ENCODE measurements at regions not wholly inside any gene's neighbourhood (a gene's known extent, or its start where the extent isn't known, plus 50 kb on each side); places are given as distances from the start of the nearest gene placed in this dataset.
A peak's percentile ranks its signal among the peaks of the same experiment; 100 is the strongest.

DNA sequence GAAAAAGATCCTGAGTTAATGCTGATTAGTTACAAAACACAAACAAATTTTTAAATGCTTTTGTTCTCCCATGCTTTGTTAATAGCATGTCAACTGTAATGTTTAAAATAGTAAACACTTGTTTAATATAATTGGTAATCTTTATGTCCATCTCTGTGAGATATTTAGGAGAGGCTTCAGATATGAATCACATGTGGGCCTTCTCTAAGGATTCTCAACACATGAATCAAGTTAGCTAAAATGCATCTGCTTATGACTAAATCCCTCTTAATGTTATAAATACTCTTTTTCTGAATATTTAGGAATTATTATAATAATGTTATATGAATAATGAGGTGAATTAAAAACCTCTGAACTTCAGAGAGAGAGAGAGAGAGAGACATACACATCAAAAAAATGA is 345.9 kb upstream of the MANEA start:
- Histone ChIP-seq H3K9ac (ENCODE audit: low read length) (no peak overlapping the region), H3K27me3 (ENCODE audit: control insufficient read depth in 1 of 2, insufficient read depth in 1 of 2, low read length in 2 of 2) (no peaks in the 10 kb centered on the region), H3K4me2 (ENCODE audit: low read length, poor library complexity, severe bottlenecking) (no peak overlapping the region), H2BK12ac (ENCODE audit: low read length in 2 of 2) (no peak overlapping the region), H3K4ac (ENCODE audit: low read depth in 1 of 2, low read length in 2 of 2) (no peak overlapping the region), H4K91ac (ENCODE audit: low read length) (no peak overlapping the region), H3K23ac (ENCODE audit: low read length in 2 of 2) (no peak overlapping the region), H3K36me3 (ENCODE audit: control insufficient read depth in 1 of 2, insufficient read depth in 2 of 2, low read depth in 1 of 2, low read length in 2 of 2) (no peaks in the 10 kb centered on the region), H3K9me3 (ENCODE audit: control insufficient read depth, low read length) (no peaks in the 10 kb centered on the region), H4K8ac (ENCODE audit: low read length) (no peak overlapping the region), H3K4me3 (ENCODE audit: insufficient read depth in 1 of 2, low read depth in 1 of 2, low read length in 2 of 2) (no peak overlapping the region), H2BK120ac (ENCODE audit: low read depth, low read length) (no peak overlapping the region), H3K27ac (ENCODE audit: low read length, poor library complexity, severe bottlenecking) (no peak overlapping the region), H3K14ac (ENCODE audit: low read length in 2 of 2) (no peak overlapping the region), H3K4me1 (ENCODE audit: control insufficient read depth, insufficient read depth, low read depth, low read length) (no peaks in the 10 kb centered on the region), H2AK5ac (ENCODE audit: low read length, severe bottlenecking) (no peak overlapping the region), H3K18ac (ENCODE audit: low read depth in 1 of 2, low read length in 2 of 2) (no peak overlapping the region), H2BK5ac (ENCODE audit: low read depth, low read length, poor library complexity, severe bottlenecking) (no peak overlapping the region), H2BK15ac (ENCODE audit: low read depth, poor library complexity, severe bottlenecking) (no peak overlapping the region), H3K79me1 (replicated peaks; ENCODE audit: low read length, poor library complexity, severe bottlenecking) (no peaks in the 10 kb centered on the region), H2AFZ (ENCODE audit: low read depth, low read length) (no peak overlapping the region)
- no peak for DNase-seq

DNA sequence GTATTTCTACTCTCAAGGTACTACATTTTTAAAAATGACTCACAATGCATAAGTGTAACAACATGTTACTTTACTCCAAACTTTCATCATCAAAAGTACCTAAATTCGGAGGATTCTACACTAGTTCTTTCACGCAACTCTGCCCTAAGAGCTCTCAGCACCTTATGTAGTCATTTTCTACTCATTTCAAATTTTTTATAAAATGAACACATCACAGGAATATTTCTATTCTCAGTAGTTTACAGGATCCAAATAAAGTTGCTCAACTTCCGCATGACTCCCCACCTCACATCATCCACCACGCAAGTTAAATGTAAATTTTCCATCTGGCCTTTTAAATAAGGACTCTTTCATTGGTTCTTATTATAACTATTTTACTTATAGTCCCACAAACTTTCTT is 344.9 kb upstream of the MANEA start:
- H3K27me3 ChIP-seq (ENCODE audit: control insufficient read depth in 1 of 2, insufficient read depth in 1 of 2, low read length in 2 of 2), result no peaks in the 10 kb centered on the region
- DNase-seq, result no peak
- H2BK5ac ChIP-seq (ENCODE audit: low read depth, low read length, poor library complexity, severe bottlenecking), result no peak overlapping the region
- no peak overlapping the region for H2AK5ac ChIP-seq (ENCODE audit: low read length, severe bottlenecking)
- H2AFZ ChIP-seq (ENCODE audit: low read depth, low read length), result no peak overlapping the region
- no peak overlapping the region for H3K18ac ChIP-seq (ENCODE audit: low read depth in 1 of 2, low read length in 2 of 2)
- no peak overlapping the region for H2BK15ac ChIP-seq (ENCODE audit: low read depth, poor library complexity, severe bottlenecking)
- no peak overlapping the region for H3K4me2 ChIP-seq (ENCODE audit: low read length, poor library complexity, severe bottlenecking)
- H3K9ac ChIP-seq (ENCODE audit: low read length), result peak overlapping the region; percentile 9
- no peak overlapping the region for H3K14ac ChIP-seq (ENCODE audit: low read length in 2 of 2)
- no peak overlapping the region for H3K27ac ChIP-seq (ENCODE audit: low read length, poor library complexity, severe bottlenecking)
- no peak overlapping the region for H2BK120ac ChIP-seq (ENCODE audit: low read depth, low read length)
- no peak overlapping the region for H2BK12ac ChIP-seq (ENCODE audit: low read length in 2 of 2)
- H3K23ac ChIP-seq (ENCODE audit: low read length in 2 of 2), result no peak overlapping the region
- H3K36me3 ChIP-seq (ENCODE audit: control insufficient read depth in 1 of 2, insufficient read depth in 2 of 2, low read depth in 1 of 2, low read length in 2 of 2), result no peaks in the 10 kb centered on the region
- WGBS, result 91% methylated on average over 3 of the region's 4 CpGs
- no peaks in the 10 kb centered on the region for H3K79me1 ChIP-seq (replicated peaks; ENCODE audit: low read length, poor library complexity, severe bottlenecking)
- no peak overlapping the region for H4K91ac ChIP-seq (ENCODE audit: low read length)
- no peaks in the 10 kb centered on the region for H3K9me3 ChIP-seq (ENCODE audit: control insufficient read depth, low read length)
- H3K4me1 ChIP-seq (ENCODE audit: control insufficient read depth, insufficient read depth, low read depth, low read length), result no peaks in the 10 kb centered on the region
- H3K4ac ChIP-seq (ENCODE audit: low read depth in 1 of 2, low read length in 2 of 2), result no peak overlapping the region
- H4K8ac ChIP-seq (ENCODE audit: low read length), result no peak overlapping the region
- peak overlapping the region in 1 of 2 experiments; percentile 2 for H3K4me3 ChIP-seq (ENCODE audit: insufficient read depth in 1 of 2, low read depth in 1 of 2, low read length in 2 of 2)

DNA sequence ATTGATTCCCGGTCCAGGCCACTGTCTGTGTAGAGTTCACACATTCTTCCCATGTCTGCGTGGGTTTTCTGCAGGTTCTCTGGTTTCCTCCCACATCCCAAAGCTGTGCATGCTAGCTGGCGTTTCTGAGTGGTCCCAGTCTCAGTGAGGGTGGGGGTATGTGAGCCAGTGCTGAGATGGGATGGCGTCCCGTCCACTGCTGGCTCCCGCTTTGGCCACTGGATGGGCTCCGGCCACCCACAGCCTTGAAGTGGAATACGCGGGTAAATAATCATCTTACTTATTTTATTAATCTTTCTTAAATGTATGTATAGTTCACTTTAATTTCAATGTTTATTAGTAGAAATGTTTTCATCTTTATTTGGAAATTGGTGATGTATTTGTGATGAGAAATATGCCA is 343.5 kb upstream of the MANEA start:
- no peak overlapping the region for H2AK5ac ChIP-seq (ENCODE audit: low read length, severe bottlenecking)
- no peak overlapping the region for H4K8ac ChIP-seq (ENCODE audit: low read length)
- H3K18ac ChIP-seq (ENCODE audit: low read depth in 1 of 2, low read length in 2 of 2), result no peak overlapping the region
- H3K79me1 ChIP-seq (replicated peaks; ENCODE audit: low read length, poor library complexity, severe bottlenecking), result no peaks in the 10 kb centered on the region
- no peak overlapping the region for H3K4ac ChIP-seq (ENCODE audit: low read depth in 1 of 2, low read length in 2 of 2)
- no peak overlapping the region for H3K23ac ChIP-seq (ENCODE audit: low read length in 2 of 2)
- H2BK5ac ChIP-seq (ENCODE audit: low read depth, low read length, poor library complexity, severe bottlenecking), result no peak overlapping the region
- no peak overlapping the region for H3K9ac ChIP-seq (ENCODE audit: low read length)
- H3K14ac ChIP-seq (ENCODE audit: low read length in 2 of 2), result no peak overlapping the region
- no peaks in the 10 kb centered on the region for H3K36me3 ChIP-seq (ENCODE audit: control insufficient read depth in 1 of 2, insufficient read depth in 2 of 2, low read depth in 1 of 2, low read length in 2 of 2)
- H3K4me1 ChIP-seq (ENCODE audit: control insufficient read depth, insufficient read depth, low read depth, low read length), result no peaks in the 10 kb centered on the region
- H3K4me3 ChIP-seq (ENCODE audit: insufficient read depth in 1 of 2, low read depth in 1 of 2, low read length in 2 of 2), result no peak overlapping the region
- H3K9me3 ChIP-seq (ENCODE audit: control insufficient read depth, low read length), result no peaks in the 10 kb centered on the region
- no peak overlapping the region for H3K4me2 ChIP-seq (ENCODE audit: low read length, poor library complexity, severe bottlenecking)
- H3K27me3 ChIP-seq (ENCODE audit: control insufficient read depth in 1 of 2, insufficient read depth in 1 of 2, low read length in 2 of 2), result no peaks in the 10 kb centered on the region
- no peak overlapping the region for H3K27ac ChIP-seq (ENCODE audit: low read length, poor library complexity, severe bottlenecking)
- H4K91ac ChIP-seq (ENCODE audit: low read length), result no peak overlapping the region
- peak overlapping the region in 1 of 2 experiments; percentile 39 for H2BK12ac ChIP-seq (ENCODE audit: low read length in 2 of 2)
- WGBS, result 84% methylated on average over 3 of the region's 9 CpGs
- no peak overlapping the region for H2BK15ac ChIP-seq (ENCODE audit: low read depth, poor library complexity, severe bottlenecking)
- no peak overlapping the region for H2AFZ ChIP-seq (ENCODE audit: low read depth, low read length)
- H2BK120ac ChIP-seq (ENCODE audit: low read depth, low read length), result no peak overlapping the region
- DNase-seq, result no peak

DNA sequence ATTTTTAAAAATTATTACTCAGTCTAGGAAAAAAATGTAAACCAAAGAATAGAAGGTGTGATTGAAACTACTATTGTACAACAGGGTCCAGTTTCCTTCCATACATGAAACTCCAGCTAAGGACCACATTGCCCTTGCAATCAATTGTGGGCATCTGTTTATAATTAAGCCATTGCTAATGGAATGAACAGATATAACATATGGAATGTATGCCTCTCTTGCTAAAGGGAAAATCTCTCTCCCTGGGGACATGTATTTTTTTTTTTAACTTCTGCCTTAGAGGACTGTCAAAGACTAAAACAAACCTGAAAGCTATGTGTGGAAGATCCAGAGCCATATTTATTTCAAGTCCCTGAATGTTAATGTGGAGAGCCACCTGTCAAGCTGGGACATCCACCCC is 336.8 kb upstream of the MANEA start:
- Histone ChIP-seq H2AFZ (ENCODE audit: low read depth, low read length) (no peak overlapping the region), H4K8ac (ENCODE audit: low read length) (no peak overlapping the region), H3K14ac (ENCODE audit: low read length in 2 of 2) (no peak overlapping the region), H2BK5ac (ENCODE audit: low read depth, low read length, poor library complexity, severe bottlenecking) (no peak overlapping the region), H3K9ac (ENCODE audit: low read length) (no peak overlapping the region), H3K4ac (ENCODE audit: low read depth in 1 of 2, low read length in 2 of 2) (no peak overlapping the region), H3K27me3 (ENCODE audit: control insufficient read depth in 1 of 2, insufficient read depth in 1 of 2, low read length in 2 of 2) (no peaks in the 10 kb centered on the region), H2BK15ac (ENCODE audit: low read depth, poor library complexity, severe bottlenecking) (no peak overlapping the region), H3K4me2 (ENCODE audit: low read length, poor library complexity, severe bottlenecking) (no peak overlapping the region), H3K79me1 (replicated peaks; ENCODE audit: low read length, poor library complexity, severe bottlenecking) (no peaks in the 10 kb centered on the region), H3K23ac (ENCODE audit: low read length in 2 of 2) (no peak overlapping the region), H3K4me1 (ENCODE audit: control insufficient read depth, insufficient read depth, low read depth, low read length) (no peaks in the 10 kb centered on the region), H2BK12ac (ENCODE audit: low read length in 2 of 2) (no peak overlapping the region), H3K36me3 (ENCODE audit: control insufficient read depth in 1 of 2, insufficient read depth in 2 of 2, low read depth in 1 of 2, low read length in 2 of 2) (no peaks in the 10 kb centered on the region), H3K27ac (ENCODE audit: low read length, poor library complexity, severe bottlenecking) (no peak overlapping the region), H2AK5ac (ENCODE audit: low read length, severe bottlenecking) (no peak overlapping the region), H2BK120ac (ENCODE audit: low read depth, low read length) (no peak overlapping the region), H3K9me3 (ENCODE audit: control insufficient read depth, low read length) (no peaks in the 10 kb centered on the region), H3K18ac (ENCODE audit: low read depth in 1 of 2, low read length in 2 of 2) (no peak overlapping the region), H3K4me3 (ENCODE audit: insufficient read depth in 1 of 2, low read depth in 1 of 2, low read length in 2 of 2) (no peak overlapping the region), H4K91ac (ENCODE audit: low read length) (no peak overlapping the region)
- no peak for DNase-seq

Data from mesenchymal stem cell (in vitro differentiated cells and primary cell).